A673 (cell line): ENCODE measurements at regions not wholly inside any gene's neighbourhood (a gene's known extent, or its start where the extent isn't known, plus 50 kb on each side); places are given as distances from the start of the nearest gene placed in this dataset.
"Not testable (repeated sequence)": the region's sequence is repeated elsewhere in the genome, so short reads cannot be mapped to it uniquely, and the experiment has no call there.

Experiments
- BruUV-seq: library from RNA; stranded (reverse); fragments of 400-500 nt; replicated peaks from 2 replicates; lab custom pipeline; 2021; lab: Mats Ljungman, UMichigan
- CTCF ChIA-PET: fragments of 300-600 bp; sonication (Branson Sonifier 250); formaldehyde crosslinking; loops from one replicate; lab custom pipeline; 2022; ENCODE audit warnings: antibody characterized with exemption; lab: Charles Lee
- POLR2A ChIA-PET: fragments of 300-600 bp; sonication (Branson Sonifier 250); formaldehyde crosslinking; loops from one replicate; lab custom pipeline; 2022; ENCODE audit warnings: antibody characterized with exemption; ENCODE audit not compliant: low non-redundant PET; lab: Charles Lee
- DNase-seq: peaks from one replicate; pipeline ENCODE4 v3.0.0-alpha.2; 2015; ENCODE audit warnings: low spot score
- H3K27ac ChIP-seq: fragments of 200-600 bp; sonication (generic); 2 replicates; pipeline ENCODE4 v1.5.1; 2016; ENCODE audit warnings: mixed run types, low read depth, mild to moderate bottlenecking, mixed read lengths, antibody characterized with exemption, low read length; ENCODE audit not compliant: poor library complexity, severe bottlenecking
- H3K27me3 ChIP-seq: fragments of 200-600 bp; sonication (generic); replicated peaks from 2 replicates; pipeline ENCODE4 v1.6.1; 2017; ENCODE audit warnings: mixed run types, low read depth, mild to moderate bottlenecking, mixed read lengths, antibody characterized with exemption, low read length; ENCODE audit not compliant: insufficient read depth, poor library complexity
- H3K36me3 ChIP-seq: fragments of 200-600 bp; sonication (generic); 2 replicates; pipeline ENCODE4 v1.6.1; 2016; ENCODE audit warnings: mixed run types, mild to moderate bottlenecking, mixed read lengths, antibody characterized with exemption, low read length; ENCODE audit not compliant: insufficient read depth, poor library complexity, severe bottlenecking
- H3K4me1 ChIP-seq: fragments of 200-600 bp; sonication (generic); 2 replicates; pipeline ENCODE4 v1.6.1; 2017; ENCODE audit warnings: mixed run types, mild to moderate bottlenecking, mixed read lengths, antibody characterized with exemption, low read length; ENCODE audit not compliant: insufficient read depth, poor library complexity, severe bottlenecking
- H3K4me3 ChIP-seq: fragments of 200-600 bp; sonication (generic); 2 replicates; pipeline ENCODE4 v1.5.1; 2016; ENCODE audit warnings: low read depth, mixed run types, mild to moderate bottlenecking, mixed read lengths, low read length; ENCODE audit not compliant: poor library complexity, severe bottlenecking
- H3K9me3 ChIP-seq: fragments of 200-600 bp; sonication (generic); 2 replicates; pipeline ENCODE4 v1.6.1; 2016; ENCODE audit warnings: mixed run types, low read depth, mild to moderate bottlenecking, mixed read lengths, antibody characterized with exemption, low read length; ENCODE audit not compliant: poor library complexity, severe bottlenecking
- intact Hi-C: fragments of 100-400 bp; cut with micrococcal nuclease; formaldehyde crosslinking; loops from one replicate; pipeline ENCODE4 v1.10.0; 2022; ENCODE audit not compliant: unreplicated experiment

DNA sequence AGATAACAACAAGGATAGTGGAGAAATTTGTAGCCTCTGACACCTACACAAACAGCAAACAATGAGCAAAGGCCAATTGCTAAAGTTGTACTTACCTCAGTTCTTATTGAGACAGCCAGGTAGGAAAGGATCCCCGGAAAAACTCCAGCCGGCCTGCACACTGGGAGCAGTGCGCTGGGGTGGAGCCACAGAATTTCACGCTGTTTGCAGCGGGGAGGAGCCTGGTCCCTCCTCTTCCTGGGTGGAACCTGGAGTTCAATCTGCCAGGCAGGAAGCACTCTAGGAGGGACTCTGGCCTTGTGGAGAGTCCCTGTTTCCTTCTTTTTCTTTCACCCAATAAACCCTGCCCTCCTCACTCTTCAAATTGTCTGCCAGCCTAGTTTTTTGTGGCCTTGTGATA is 382.6 kb upstream of the TGIF2LX start:
- H3K27me3 ChIP-seq, BruUV-seq, H3K27ac ChIP-seq, POLR2A ChIA-PET, H3K4me1 ChIP-seq, H3K9me3 ChIP-seq, DNase-seq, H3K4me3 ChIP-seq, CTCF ChIA-PET, intact Hi-C loops, H3K36me3 ChIP-seq: not testable (repeated sequence)

- BruUV-seq, H3K4me1 ChIP-seq, DNase-seq, H3K36me3 ChIP-seq, CTCF ChIA-PET, H3K27me3 ChIP-seq, H3K27ac ChIP-seq, POLR2A ChIA-PET, H3K9me3 ChIP-seq, H3K4me3 ChIP-seq, intact Hi-C loops: not testable (repeated sequence)
These were observed 364.6 kb upstream of the TGIF2LX start for GRCh38 chrX:89557146-89557545.

GRCh38 chrX:89562079-89562478 is 359.6 kb upstream of the TGIF2LX start:
- intact Hi-C loops, BruUV-seq: not testable (repeated sequence)

DNA sequence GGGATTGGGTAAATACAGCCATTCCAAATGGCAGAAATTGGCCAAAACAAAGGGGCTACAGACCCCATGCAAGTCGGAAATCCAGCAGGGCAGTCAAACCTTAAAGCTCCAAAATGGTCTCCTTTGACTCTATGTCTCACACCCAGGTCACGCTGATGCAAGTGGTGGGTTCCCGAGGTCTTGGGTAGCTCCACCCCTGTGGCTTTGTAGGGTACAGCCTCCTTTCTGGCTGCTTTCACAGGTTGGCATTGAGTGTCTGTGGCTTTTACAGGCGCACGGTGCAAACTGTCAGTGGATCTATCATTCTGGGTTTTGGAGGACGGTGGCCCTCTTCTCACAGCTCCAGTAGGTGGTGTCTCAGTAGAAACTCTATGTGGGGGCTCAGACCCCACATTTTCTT is 358.6 kb upstream of the TGIF2LX start:
- BruUV-seq, H3K4me3 ChIP-seq, H3K4me1 ChIP-seq, intact Hi-C loops, POLR2A ChIA-PET, H3K9me3 ChIP-seq, CTCF ChIA-PET, H3K27me3 ChIP-seq, H3K36me3 ChIP-seq, DNase-seq, H3K27ac ChIP-seq: not testable (repeated sequence)

More at GRCh38 chrX:89562079-89562478, 359.6 kb upstream of the TGIF2LX start:
- H3K27ac ChIP-seq, POLR2A ChIA-PET, DNase-seq, H3K4me1 ChIP-seq, H3K4me3 ChIP-seq, H3K9me3 ChIP-seq, H3K36me3 ChIP-seq, CTCF ChIA-PET, H3K27me3 ChIP-seq: not testable (repeated sequence)

- H3K27me3 ChIP-seq, CTCF ChIA-PET, H3K4me3 ChIP-seq, H3K9me3 ChIP-seq, intact Hi-C loops, H3K36me3 ChIP-seq, DNase-seq, H3K4me1 ChIP-seq, H3K27ac ChIP-seq, POLR2A ChIA-PET, BruUV-seq: not testable (repeated sequence)
These were observed 353.9 kb upstream of the TGIF2LX start for GRCh38 chrX:89567787-89568186.

DNA sequence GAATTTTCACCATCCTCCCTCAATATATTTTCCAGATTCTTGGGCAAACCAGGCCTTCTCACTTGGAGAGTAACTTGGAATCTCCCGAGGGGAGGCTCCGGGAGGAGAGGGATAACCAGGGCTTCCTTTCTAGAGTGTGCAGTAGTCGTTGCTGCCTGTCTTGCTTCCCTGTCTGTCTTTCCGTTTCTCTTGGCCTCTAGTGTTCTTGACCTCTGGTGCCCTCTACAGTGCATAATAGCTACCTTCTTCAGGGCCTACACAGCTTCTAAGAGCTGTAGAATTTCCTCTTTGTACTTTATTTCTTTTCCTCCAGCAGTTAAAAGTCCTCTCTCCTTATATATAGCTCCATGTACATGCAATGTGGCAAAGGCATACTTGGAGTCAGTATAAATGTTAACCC is 339.8 kb upstream of the TGIF2LX start:
- H3K4me3 ChIP-seq, H3K36me3 ChIP-seq, DNase-seq, CTCF ChIA-PET, intact Hi-C loops, BruUV-seq, H3K27ac ChIP-seq, POLR2A ChIA-PET, H3K4me1 ChIP-seq, H3K27me3 ChIP-seq, H3K9me3 ChIP-seq: not testable (repeated sequence)

- intact Hi-C loops, CTCF ChIA-PET, POLR2A ChIA-PET, H3K27ac ChIP-seq, H3K27me3 ChIP-seq, BruUV-seq, DNase-seq, H3K9me3 ChIP-seq, H3K4me1 ChIP-seq, H3K4me3 ChIP-seq, H3K36me3 ChIP-seq: not testable (repeated sequence)
These were observed 289.9 kb upstream of the TGIF2LX start for GRCh38 chrX:89631858-89632257.

- H3K9me3 ChIP-seq, H3K4me3 ChIP-seq, BruUV-seq, H3K27ac ChIP-seq, CTCF ChIA-PET, H3K36me3 ChIP-seq, DNase-seq, intact Hi-C loops, POLR2A ChIA-PET, H3K27me3 ChIP-seq, H3K4me1 ChIP-seq: not testable (repeated sequence)
These were observed 285.8 kb upstream of the TGIF2LX start for GRCh38 chrX:89635887-89636286.
